ENCODE measurements at regions not wholly inside any gene's neighbourhood (a gene's known extent, or its start where the extent isn't known, plus 50 kb on each side); places are given as distances from the start of the nearest gene placed in this dataset.

- Histone ChIP-seq H3K36me3 (ENCODE audit: control insufficient read depth, insufficient read depth, low read length) (no peaks in the 10 kb centered on the region), H3K4me1 (ENCODE audit: control insufficient read depth, insufficient read depth, low read length) (peaks cover 17% of the 10 kb centered on the region; the same call in 1 of the 2 replicates), H3K4me3 (ENCODE audit: low read depth, low read length) (no peak overlapping the region), H3K9me3 (ENCODE audit: control insufficient read depth, insufficient read depth, low read length) (no peaks in the 10 kb centered on the region), H3K9ac (ENCODE audit: low read depth, low read length) (no peak overlapping the region), H3K27ac (ENCODE audit: low read depth, low read length) (no peak overlapping the region), H3K27me3 (ENCODE audit: control insufficient read depth, insufficient read depth, low read length) (no peaks in the 10 kb centered on the region)
These were observed 167.7 kb upstream of the MKLN1 start for GRCh38 chr7:131159961-131160361.

- no peaks in the 10 kb centered on the region for H3K27me3 ChIP-seq (ENCODE audit: control insufficient read depth, insufficient read depth, low read length)
- no peak overlapping the region for H3K9ac ChIP-seq (ENCODE audit: low read depth, low read length)
- H3K9me3 ChIP-seq (ENCODE audit: control insufficient read depth, insufficient read depth, low read length) = no peaks in the 10 kb centered on the region
- H3K27ac ChIP-seq (ENCODE audit: low read depth, low read length) = no peak overlapping the region
- no peak overlapping the region for H3K4me3 ChIP-seq (ENCODE audit: low read depth, low read length)
- no peaks in the 10 kb centered on the region for H3K36me3 ChIP-seq (ENCODE audit: control insufficient read depth, insufficient read depth, low read length)
- peaks cover 17% of the 10 kb centered on the region; the same call in 1 of the 2 replicates for H3K4me1 ChIP-seq (ENCODE audit: control insufficient read depth, insufficient read depth, low read length)
These were observed 166.6 kb upstream of the MKLN1 start for GRCh38 chr7:131161103-131161502.

GRCh38 chr7:131164025-131164925 is 163.4 kb upstream of the MKLN1 start:
- no peaks in the 10 kb centered on the region for H3K9me3 ChIP-seq (ENCODE audit: control insufficient read depth, insufficient read depth, low read length)
- H3K27ac ChIP-seq (ENCODE audit: low read depth, low read length) = no peak overlapping the region
- no peak overlapping the region for H3K9ac ChIP-seq (ENCODE audit: low read depth, low read length)
- H3K36me3 ChIP-seq (ENCODE audit: control insufficient read depth, insufficient read depth, low read length) = no peaks in the 10 kb centered on the region
- peaks cover 11% of the 10 kb centered on the region; the same call in 1 of the 2 replicates for H3K4me1 ChIP-seq (ENCODE audit: control insufficient read depth, insufficient read depth, low read length)
- no peaks in the 10 kb centered on the region for H3K27me3 ChIP-seq (ENCODE audit: control insufficient read depth, insufficient read depth, low read length)
- no peak overlapping the region for H3K4me3 ChIP-seq (ENCODE audit: low read depth, low read length)

GRCh38 chr7:131166066-131166465 is 161.6 kb upstream of the MKLN1 start:
- H3K4me1 ChIP-seq (ENCODE audit: control insufficient read depth, insufficient read depth, low read length) = peaks cover 11% of the 10 kb centered on the region; the same call in 1 of the 2 replicates
- H3K9ac ChIP-seq (ENCODE audit: low read depth, low read length) = no peak overlapping the region
- no peak overlapping the region for H3K4me3 ChIP-seq (ENCODE audit: low read depth, low read length)
- H3K9me3 ChIP-seq (ENCODE audit: control insufficient read depth, insufficient read depth, low read length) = no peaks in the 10 kb centered on the region
- no peaks in the 10 kb centered on the region for H3K36me3 ChIP-seq (ENCODE audit: control insufficient read depth, insufficient read depth, low read length)
- no peaks in the 10 kb centered on the region for H3K27me3 ChIP-seq (ENCODE audit: control insufficient read depth, insufficient read depth, low read length)
- no peak overlapping the region for H3K27ac ChIP-seq (ENCODE audit: low read depth, low read length)

- H3K4me3 ChIP-seq (ENCODE audit: low read depth, low read length) = no peak overlapping the region
- no peaks in the 10 kb centered on the region for H3K4me1 ChIP-seq (ENCODE audit: control insufficient read depth, insufficient read depth, low read length)
- no peak overlapping the region for H3K9ac ChIP-seq (ENCODE audit: low read depth, low read length)
- H3K9me3 ChIP-seq (ENCODE audit: control insufficient read depth, insufficient read depth, low read length) = no peaks in the 10 kb centered on the region
- H3K27ac ChIP-seq (ENCODE audit: low read depth, low read length) = no peak overlapping the region
- no peaks in the 10 kb centered on the region for H3K27me3 ChIP-seq (ENCODE audit: control insufficient read depth, insufficient read depth, low read length)
- H3K36me3 ChIP-seq (ENCODE audit: control insufficient read depth, insufficient read depth, low read length) = no peaks in the 10 kb centered on the region
These were observed 157.0 kb upstream of the MKLN1 start for GRCh38 chr7:131170440-131171271.

- no peak overlapping the region for H3K4me3 ChIP-seq (ENCODE audit: low read depth, low read length)
- H3K27me3 ChIP-seq (ENCODE audit: control insufficient read depth, insufficient read depth, low read length) = no peaks in the 10 kb centered on the region
- H3K27ac ChIP-seq (ENCODE audit: low read depth, low read length) = no peak overlapping the region
- no peaks in the 10 kb centered on the region for H3K9me3 ChIP-seq (ENCODE audit: control insufficient read depth, insufficient read depth, low read length)
- no peaks in the 10 kb centered on the region for H3K4me1 ChIP-seq (ENCODE audit: control insufficient read depth, insufficient read depth, low read length)
- H3K36me3 ChIP-seq (ENCODE audit: control insufficient read depth, insufficient read depth, low read length) = no peaks in the 10 kb centered on the region
- H3K9ac ChIP-seq (ENCODE audit: low read depth, low read length) = no peak overlapping the region
These were observed 154.4 kb upstream of the MKLN1 start for GRCh38 chr7:131173145-131173890.

GRCh38 chr7:131174391-131174790 is 153.3 kb upstream of the MKLN1 start:
- Histone ChIP-seq H3K27ac (ENCODE audit: low read depth, low read length) (no peak overlapping the region), H3K4me3 (ENCODE audit: low read depth, low read length) (no peak overlapping the region), H3K36me3 (ENCODE audit: control insufficient read depth, insufficient read depth, low read length) (no peaks in the 10 kb centered on the region), H3K27me3 (ENCODE audit: control insufficient read depth, insufficient read depth, low read length) (no peaks in the 10 kb centered on the region), H3K4me1 (ENCODE audit: control insufficient read depth, insufficient read depth, low read length) (no peaks in the 10 kb centered on the region), H3K9ac (ENCODE audit: low read depth, low read length) (no peak overlapping the region), H3K9me3 (ENCODE audit: control insufficient read depth, insufficient read depth, low read length) (no peaks in the 10 kb centered on the region)

- Histone ChIP-seq H3K36me3 (ENCODE audit: control insufficient read depth, insufficient read depth, low read length) (no peaks in the 10 kb centered on the region), H3K27me3 (ENCODE audit: control insufficient read depth, insufficient read depth, low read length) (no peaks in the 10 kb centered on the region), H3K9ac (ENCODE audit: low read depth, low read length) (no peak overlapping the region), H3K4me3 (ENCODE audit: low read depth, low read length) (no peak overlapping the region), H3K4me1 (ENCODE audit: control insufficient read depth, insufficient read depth, low read length) (no peaks in the 10 kb centered on the region), H3K9me3 (ENCODE audit: control insufficient read depth, insufficient read depth, low read length) (no peaks in the 10 kb centered on the region), H3K27ac (ENCODE audit: low read depth, low read length) (no peak overlapping the region)
These were observed 152.8 kb upstream of the MKLN1 start for GRCh38 chr7:131174855-131175254.

- H3K27ac ChIP-seq (ENCODE audit: low read depth, low read length) = no peak overlapping the region
- H3K9ac ChIP-seq (ENCODE audit: low read depth, low read length) = no peak overlapping the region
- H3K4me3 ChIP-seq (ENCODE audit: low read depth, low read length) = no peak overlapping the region
- no peaks in the 10 kb centered on the region for H3K4me1 ChIP-seq (ENCODE audit: control insufficient read depth, insufficient read depth, low read length)
- H3K36me3 ChIP-seq (ENCODE audit: control insufficient read depth, insufficient read depth, low read length) = no peaks in the 10 kb centered on the region
- H3K27me3 ChIP-seq (ENCODE audit: control insufficient read depth, insufficient read depth, low read length) = no peaks in the 10 kb centered on the region
- no peaks in the 10 kb centered on the region for H3K9me3 ChIP-seq (ENCODE audit: control insufficient read depth, insufficient read depth, low read length)
These were observed 145.1 kb upstream of the MKLN1 start for GRCh38 chr7:131182446-131183058.

- H3K9me3 ChIP-seq (ENCODE audit: control insufficient read depth, insufficient read depth, low read length) = no peaks in the 10 kb centered on the region
- H3K36me3 ChIP-seq (ENCODE audit: control insufficient read depth, insufficient read depth, low read length) = no peaks in the 10 kb centered on the region
- H3K27ac ChIP-seq (ENCODE audit: low read depth, low read length) = no peak overlapping the region
- no peak overlapping the region for H3K9ac ChIP-seq (ENCODE audit: low read depth, low read length)
- no peaks in the 10 kb centered on the region for H3K27me3 ChIP-seq (ENCODE audit: control insufficient read depth, insufficient read depth, low read length)
- no peak overlapping the region for H3K4me3 ChIP-seq (ENCODE audit: low read depth, low read length)
- peaks cover under 1% of the 10 kb centered on the region; the same call in 1 of the 2 replicates for H3K4me1 ChIP-seq (ENCODE audit: control insufficient read depth, insufficient read depth, low read length)
These were observed 144.6 kb upstream of the MKLN1 start for GRCh38 chr7:131183072-131183471.
